T-helper 2 cell treated with Interferon-gamma antibody and Interleukin-4, amounts not matched to agents 100 ng/mL and 5 ng/mL, for 36 hours (primary cell): ENCODE measurements at regions not wholly inside any gene's neighbourhood (a gene's known extent, or its start where the extent isn't known, plus 50 kb on each side); places are given as distances from the start of the nearest gene placed in this dataset.
"Not testable (repeated sequence)": the region's sequence is repeated elsewhere in the genome, so short reads cannot be mapped to it uniquely, and the experiment has no call there.

Source experiments
- intact Hi-C: fragments of 100-400 bp; cut with micrococcal nuclease; formaldehyde crosslinking; loops from one replicate; pipeline ENCODE4 v1.15.1; 2023

- intact Hi-C loops: loop anchor here (1.0 kb wide), 1 partner anchor 674 kb away; no protein-coding TSS in a partner anchor
Measured at GRCh38 chr11:87878373-87878825, 296.8 kb downstream of the RAB38 start.

GRCh38 chr11:87871056-87871455 lies 304.2 kb downstream of the RAB38 start:
- intact Hi-C loops: no loop called here

DNA sequence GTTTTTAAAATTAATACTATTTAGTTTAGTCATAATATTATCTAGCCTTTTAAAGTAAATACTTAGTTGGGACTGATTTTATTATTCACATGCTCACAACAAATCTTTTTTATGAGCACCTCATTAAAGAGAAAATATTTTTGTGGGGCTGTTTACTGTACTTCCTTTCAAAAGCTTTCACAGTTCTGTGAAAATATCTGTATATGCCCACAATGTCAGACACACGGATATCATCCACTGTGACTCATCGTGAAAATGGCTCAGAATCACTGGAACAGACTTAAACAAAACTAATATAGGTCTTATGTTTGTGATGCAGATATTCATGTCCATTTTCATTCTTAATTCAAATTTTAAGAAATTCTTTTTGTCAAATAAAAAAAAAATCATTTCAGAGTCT lies 305.2 kb downstream of the RAB38 start:
- intact Hi-C loops: no loop called here

DNA sequence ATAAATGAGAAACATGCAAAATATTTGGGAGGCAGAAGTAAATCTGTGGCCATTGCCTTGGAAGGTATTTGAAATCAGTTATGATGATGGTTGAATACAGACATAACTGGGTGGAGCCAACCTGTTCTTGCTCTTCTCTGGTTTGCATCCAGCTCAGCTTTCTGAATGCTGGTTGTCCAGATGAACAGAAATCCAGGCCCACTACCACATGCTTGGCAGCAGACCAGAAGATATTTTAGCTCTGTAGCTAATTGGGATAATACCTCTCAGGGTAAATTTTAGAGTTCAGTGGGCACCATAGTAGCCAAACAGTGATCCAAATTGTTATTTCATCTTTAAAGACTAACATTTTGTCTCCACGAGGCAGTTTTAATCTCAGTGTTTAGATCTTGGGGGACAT lies 308.3 kb downstream of the RAB38 start:
- intact Hi-C loops: no loop called here

GRCh38 chr11:87861030-87861429 lies 314.2 kb downstream of the RAB38 start:
- intact Hi-C loops: no loop called here

- intact Hi-C loops: no loop called here
Measured at GRCh38 chr11:87859636-87860035, 315.6 kb downstream of the RAB38 start.

DNA sequence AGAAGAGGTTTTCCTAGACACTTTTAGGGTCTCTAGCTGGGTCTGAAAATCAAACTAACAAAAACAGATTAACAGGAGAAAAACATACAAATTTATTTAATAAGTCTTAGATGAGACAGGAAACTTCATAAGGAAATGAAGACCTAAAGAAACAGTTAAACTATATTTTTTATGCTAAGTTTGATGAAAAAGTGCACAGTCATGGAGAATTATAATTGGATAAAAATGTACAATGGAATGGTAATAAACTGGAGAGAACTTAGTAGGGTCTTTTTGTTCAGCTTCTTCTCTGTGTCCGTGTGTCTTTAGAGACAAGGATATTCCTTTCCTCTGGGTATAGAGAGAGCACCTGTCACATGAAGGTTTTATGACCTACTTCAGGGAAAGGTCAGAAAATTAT lies 323.4 kb downstream of the RAB38 start:
- intact Hi-C loops: no loop called here

DNA sequence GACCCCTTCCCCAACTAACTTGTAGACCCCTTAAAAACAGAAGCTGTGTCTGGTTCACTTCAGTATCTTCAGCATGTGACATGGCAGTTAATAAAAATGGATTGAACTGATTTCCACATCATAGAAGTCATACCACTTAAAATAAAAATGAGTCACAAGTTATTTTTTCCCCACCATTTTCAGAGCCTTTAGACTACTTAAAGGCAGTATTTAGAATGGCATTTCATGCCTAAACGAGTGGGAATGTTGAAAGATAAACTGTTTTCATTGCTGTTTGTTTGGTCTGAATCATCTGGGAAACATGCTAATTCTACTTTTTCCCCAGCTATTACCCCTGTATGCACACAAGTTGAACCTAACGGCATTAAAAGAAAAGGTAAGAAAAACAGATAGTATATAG lies 324.0 kb downstream of the RAB38 start:
- intact Hi-C loops: no loop called here

GRCh38 chr11:87849216-87849615 lies 326.0 kb downstream of the RAB38 start:
- intact Hi-C loops: no loop called here

- intact Hi-C loops: no loop called here
Measured at GRCh38 chr11:87840786-87841185, 334.5 kb downstream of the RAB38 start.

- intact Hi-C loops: no loop called here
Measured at GRCh38 chr11:87832211-87832610, 343.0 kb downstream of the RAB38 start.

GRCh38 chr11:87820011-87820410 lies 355.2 kb downstream of the RAB38 start:
- intact Hi-C loops: no loop called here

DNA sequence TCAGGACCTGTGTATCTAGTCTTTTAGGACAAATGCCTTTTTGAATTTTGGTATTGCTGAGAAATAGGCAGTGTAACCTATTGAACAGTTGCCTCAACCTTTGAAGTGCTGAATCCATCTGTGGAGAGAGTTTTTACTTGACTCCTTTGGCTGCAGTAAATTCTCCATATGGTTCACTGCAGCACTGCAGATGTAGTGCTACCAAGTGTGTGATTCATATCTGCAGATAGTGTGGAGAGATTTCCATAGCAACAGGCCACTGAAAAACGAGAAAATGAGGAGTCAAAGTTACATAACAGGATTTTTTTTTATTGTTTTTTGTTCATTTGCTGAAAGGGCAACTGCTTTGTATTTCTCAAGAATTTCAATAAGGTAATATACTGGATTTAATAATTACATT lies 356.1 kb downstream of the RAB38 start:
- intact Hi-C loops: no loop called here

DNA sequence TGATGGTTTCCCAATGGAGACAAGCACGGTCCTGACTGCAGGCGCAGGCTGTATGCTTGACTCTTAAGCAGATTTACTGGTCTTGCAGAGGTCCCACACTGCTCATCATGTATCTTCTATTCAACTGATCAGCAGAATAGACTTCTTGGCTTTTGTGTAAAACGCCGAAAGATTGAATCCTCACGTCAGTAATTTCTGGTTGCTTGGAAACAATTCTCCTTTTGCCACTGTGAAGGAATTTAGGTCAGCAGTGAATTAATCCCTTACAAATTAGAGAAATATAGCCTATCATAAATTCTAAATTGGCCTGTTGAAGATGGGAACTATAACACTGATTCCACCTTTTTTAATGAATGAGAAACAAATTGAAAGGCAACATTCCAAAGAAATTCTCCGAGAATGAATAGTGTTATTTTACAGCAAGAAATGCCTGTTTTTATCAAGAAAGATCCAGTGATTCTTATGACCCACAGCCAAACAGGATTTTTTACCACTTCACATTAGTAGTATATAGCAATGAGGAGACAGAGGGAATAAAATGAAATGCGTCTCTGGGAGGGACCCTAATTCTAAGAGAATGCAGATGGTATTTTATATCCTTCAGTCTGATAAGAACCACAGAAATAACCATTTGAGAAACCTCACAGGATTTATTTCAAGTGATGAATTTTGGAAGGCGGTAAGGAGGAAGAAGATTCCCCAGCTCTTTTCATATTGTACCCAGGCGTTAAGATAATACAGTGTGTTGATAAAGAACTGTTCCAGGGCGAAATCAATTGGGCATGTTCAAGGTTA lies 362.5 kb downstream of the RAB38 start:
- intact Hi-C loops: no loop called here

DNA sequence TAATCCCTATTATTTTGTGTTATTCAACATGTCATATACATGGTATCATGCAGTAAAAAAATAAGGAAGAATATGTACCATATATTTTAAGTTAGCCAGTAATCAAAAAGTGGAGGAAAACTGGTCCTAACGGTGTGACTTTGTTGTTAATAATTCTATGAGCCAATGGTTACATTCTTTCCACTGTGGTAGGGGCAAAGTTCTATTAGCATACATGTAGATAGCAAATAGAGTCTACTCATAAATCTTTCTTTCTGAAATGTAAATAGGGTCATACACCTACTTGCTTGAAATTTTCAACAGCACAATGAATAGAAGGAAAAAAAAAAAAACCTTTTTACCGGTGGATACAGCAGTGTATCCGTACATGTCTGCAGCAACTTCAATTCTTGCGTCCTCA lies 364.8 kb downstream of the RAB38 start:
- intact Hi-C loops: no loop called here

- intact Hi-C loops: no loop called here
Measured at GRCh38 chr11:87809256-87809655, 366.0 kb downstream of the RAB38 start.

DNA sequence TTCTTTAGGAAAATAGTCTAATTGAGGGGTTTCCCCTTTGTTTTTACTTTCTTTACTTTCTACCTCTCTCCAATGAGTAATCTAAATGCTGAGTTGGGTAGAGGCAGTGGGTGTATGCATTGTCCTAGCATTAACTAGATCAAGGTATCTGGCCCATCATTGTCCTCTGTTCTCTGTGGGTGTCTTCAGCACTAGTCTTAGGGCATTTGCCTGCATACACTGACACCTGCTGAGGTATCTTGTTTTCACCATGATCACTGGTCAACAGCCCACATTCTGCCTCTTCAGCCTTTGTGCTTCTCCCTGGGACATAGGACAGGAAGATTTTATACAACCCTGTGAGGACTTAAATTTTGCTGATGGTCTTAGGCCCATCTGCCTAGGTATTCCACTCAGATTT lies 371.1 kb downstream of the RAB38 start:
- intact Hi-C loops: no loop called here

- intact Hi-C loops: no loop called here
Measured at GRCh38 chr11:87803748-87804147, 371.5 kb downstream of the RAB38 start.

- intact Hi-C loops: not testable (repeated sequence)
Measured at GRCh38 chr11:87784862-87785261, 390.4 kb downstream of the RAB38 start.

GRCh38 chr11:87780068-87780413 lies 395.2 kb downstream of the RAB38 start:
- intact Hi-C loops: no loop called here

DNA sequence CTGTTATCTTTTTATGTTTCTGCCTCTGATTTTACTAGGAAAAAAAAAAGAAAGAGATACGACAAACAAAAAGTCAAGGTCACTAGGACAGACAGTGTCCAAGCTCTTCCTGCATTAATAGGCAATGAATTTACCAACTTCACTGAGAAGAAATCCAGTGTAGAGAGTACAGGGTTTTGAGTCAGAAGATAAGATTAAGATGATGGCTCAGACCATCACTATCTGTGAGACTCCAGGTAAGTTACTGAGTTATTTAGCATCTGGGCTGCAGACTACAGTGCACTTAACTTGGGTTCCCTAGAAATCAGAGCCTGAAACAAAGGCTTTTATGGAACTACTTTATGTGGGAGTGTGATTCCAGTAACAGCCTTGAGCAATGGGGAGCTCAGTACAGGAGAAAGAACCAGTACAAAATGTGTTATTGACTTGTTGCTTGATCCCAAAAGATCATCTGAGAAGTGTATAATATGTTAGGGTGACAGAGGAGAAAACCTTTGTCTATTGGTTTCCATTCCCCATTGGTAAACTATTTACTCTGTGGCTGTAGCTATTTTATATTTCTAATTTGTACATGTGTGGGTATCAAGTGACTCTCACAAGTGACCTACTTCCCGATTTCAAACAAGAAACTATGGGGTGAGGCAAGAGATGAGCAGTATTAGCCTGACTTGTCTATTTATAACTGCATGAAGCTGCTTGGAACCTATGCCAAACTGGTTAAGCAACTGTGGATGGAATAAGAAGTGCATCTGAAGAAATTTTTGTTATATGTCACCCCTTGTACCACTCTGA lies 395.8 kb downstream of the RAB38 start:
- intact Hi-C loops: no loop called here

DNA sequence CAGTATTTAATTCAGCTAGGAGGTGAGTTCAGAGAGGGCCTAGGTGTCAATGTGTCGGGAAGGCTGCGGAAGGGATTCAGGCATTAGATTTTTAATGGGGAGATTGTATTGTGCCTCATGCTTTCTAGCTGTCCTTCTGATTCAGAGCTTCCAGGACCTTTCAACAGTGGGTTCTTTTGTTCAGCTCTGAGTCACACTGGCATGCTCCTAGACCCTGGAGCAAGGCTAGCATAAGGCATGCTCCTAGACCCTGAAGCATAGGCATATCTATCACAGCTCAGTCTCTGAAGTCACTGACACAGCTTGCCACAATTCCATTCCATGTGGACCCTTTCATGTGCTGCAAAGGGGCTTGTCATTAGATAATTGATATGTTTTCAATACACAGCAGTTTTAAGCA lies 396.9 kb downstream of the RAB38 start:
- intact Hi-C loops: no loop called here

DNA sequence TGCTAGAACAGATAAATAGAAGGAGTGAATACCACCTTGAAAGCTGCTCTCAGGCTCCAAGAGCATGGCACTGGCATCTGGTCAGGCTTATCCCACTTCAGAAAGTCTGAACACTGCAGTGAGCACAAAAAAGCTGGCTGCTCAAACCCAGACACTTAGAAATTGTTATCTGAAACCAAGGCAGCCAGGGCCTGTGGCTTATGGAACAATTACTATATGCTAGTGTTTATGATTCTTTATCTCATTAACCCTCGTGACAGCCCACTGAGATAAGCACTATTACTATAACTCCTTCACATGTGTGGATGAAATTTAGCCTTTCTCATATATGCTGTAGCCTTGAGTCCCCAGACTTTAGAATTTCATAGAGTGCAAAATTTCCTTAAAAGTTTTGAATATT lies 400.2 kb downstream of the RAB38 start:
- intact Hi-C loops: no loop called here
